Caco-2 (cell line): ENCODE measurements at regions not wholly inside any gene's neighbourhood (a gene's known extent, or its start where the extent isn't known, plus 50 kb on each side); places are given as distances from the start of the nearest gene placed in this dataset.
"Not testable (repeated sequence)": the region's sequence is repeated elsewhere in the genome, so short reads cannot be mapped to it uniquely, and the experiment has no call there.

Experiments
- BruUV-seq: library from RNA; stranded (reverse); fragments of 400-500 nt; replicated peaks from 2 replicates; lab custom pipeline; 2021; lab: Mats Ljungman, UMichigan
- CTCF ChIA-PET: fragments of 300-600 bp; sonication (Branson Sonifier 250); formaldehyde crosslinking; loops from one replicate; lab custom pipeline; 2022; ENCODE audit warnings: antibody characterized with exemption; lab: Charles Lee
- POLR2A ChIA-PET: fragments of 300-600 bp; sonication (Branson Sonifier 250); formaldehyde crosslinking; loops from one replicate; lab custom pipeline; 2022; ENCODE audit warnings: antibody characterized with exemption; lab: Charles Lee
- DNase-seq, 2 experiments: peaks; one replicate each; pipeline versions ENCODE4 v3.0.0 to v3.0.0-alpha.2; 2020 to 2022
- H3K27me3 ChIP-seq: replicated peaks from 2 replicates; pipeline ENCODE4 v1.6.0; 2011; ENCODE audit warnings: low read length; ENCODE audit not compliant: control insufficient read depth, insufficient read depth
- H3K36me3 ChIP-seq: 2 replicates; pipeline ENCODE4 v1.5.1; 2011; ENCODE audit warnings: low read length; ENCODE audit not compliant: control insufficient read depth, insufficient read depth
- H3K4me1 ChIP-seq: fragments of 250-450 bp; sonication (Bioruptor Pico); 2 replicates; pipeline ENCODE4 v1.5.1; 2020; ENCODE audit warnings: mild to moderate bottlenecking
- H3K4me3 ChIP-seq: 2 replicates; pipeline ENCODE4 v1.5.1; 2011; ENCODE audit warnings: low read depth, mild to moderate bottlenecking, control low read depth, low read length
- H3K9me3 ChIP-seq: fragments of 250-450 bp; sonication (Bioruptor Pico); 2 replicates; pipeline ENCODE4 v1.5.1; 2020; ENCODE audit warnings: mild to moderate bottlenecking, moderate library complexity
- H3K27ac Mint-ChIP-seq: one replicate; pipeline ENCODE4 v1.8.0; 2022; ENCODE audit warnings: mixed read lengths; ENCODE audit not compliant: unreplicated experiment
- H3K27me3 Mint-ChIP-seq: one replicate; pipeline ENCODE4 v1.8.0; 2022; ENCODE audit warnings: mixed read lengths; ENCODE audit not compliant: insufficient read depth, unreplicated experiment
- H3K36me3 Mint-ChIP-seq: one replicate; pipeline ENCODE4 v1.8.0; 2022; ENCODE audit warnings: mild to moderate bottlenecking, mixed read lengths; ENCODE audit not compliant: insufficient read depth, unreplicated experiment
- H3K4me1 Mint-ChIP-seq: one replicate; pipeline ENCODE4 v1.8.0; 2022; ENCODE audit warnings: low read depth, mixed read lengths; ENCODE audit not compliant: unreplicated experiment
- H3K4me3 Mint-ChIP-seq: one replicate; pipeline ENCODE4 v1.8.0; 2022; ENCODE audit warnings: mild to moderate bottlenecking, moderate library complexity, mixed read lengths; ENCODE audit not compliant: unreplicated experiment
- H3K9me3 Mint-ChIP-seq: one replicate; pipeline ENCODE4 v1.8.0; 2022; ENCODE audit warnings: mixed read lengths; ENCODE audit not compliant: unreplicated experiment
- intact Hi-C: fragments of 100-400 bp; cut with micrococcal nuclease; formaldehyde crosslinking; loops from one replicate; pipeline ENCODE4 v1.10.0; 2022; ENCODE audit not compliant: unreplicated experiment
- TF ChIP-seq, protein P1 (sequence below), 2 experiments: fragments of 200-600 bp in 1 of 2; IDR thresholded peaks; 1 replicate in 1 of 2; 2 replicates in 1 of 2; pipeline versions ENCODE4 v1.5.1 to v1.8.0; 2011 to 2022; ENCODE audit warnings: antibody characterized with exemption in 1 of 2, control low read depth in 1 of 2, inconsistent platforms in 1 of 2, low read depth in 1 of 2, low read length in 1 of 2, mild to moderate bottlenecking in 1 of 2, moderate library complexity in 1 of 2; ENCODE audit not compliant: insufficient read depth in 1 of 2, severe bottlenecking in 1 of 2, unreplicated experiment in 1 of 2

GRCh38 chr9:21616082-21616778 is 134.1 kb upstream of the IFNE start:
- Mint-ChIP-seq H3K27me3 (no peaks in the 10 kb centered on the region), H3K27ac (no peak overlapping the region), H3K9me3 (no peaks in the 10 kb centered on the region), H3K4me1 (peaks cover 6% of the 10 kb centered on the region), H3K36me3 (no peaks in the 10 kb centered on the region), H3K4me3 (no peak overlapping the region)
- intact Hi-C loops: no loop called here
- H3K36me3 ChIP-seq: no peaks in the 10 kb centered on the region
- no peaks in the 10 kb centered on the region for H3K27me3 ChIP-seq
- BruUV-seq: no TSS peak
- TF ChIP-seq, protein P1, sequence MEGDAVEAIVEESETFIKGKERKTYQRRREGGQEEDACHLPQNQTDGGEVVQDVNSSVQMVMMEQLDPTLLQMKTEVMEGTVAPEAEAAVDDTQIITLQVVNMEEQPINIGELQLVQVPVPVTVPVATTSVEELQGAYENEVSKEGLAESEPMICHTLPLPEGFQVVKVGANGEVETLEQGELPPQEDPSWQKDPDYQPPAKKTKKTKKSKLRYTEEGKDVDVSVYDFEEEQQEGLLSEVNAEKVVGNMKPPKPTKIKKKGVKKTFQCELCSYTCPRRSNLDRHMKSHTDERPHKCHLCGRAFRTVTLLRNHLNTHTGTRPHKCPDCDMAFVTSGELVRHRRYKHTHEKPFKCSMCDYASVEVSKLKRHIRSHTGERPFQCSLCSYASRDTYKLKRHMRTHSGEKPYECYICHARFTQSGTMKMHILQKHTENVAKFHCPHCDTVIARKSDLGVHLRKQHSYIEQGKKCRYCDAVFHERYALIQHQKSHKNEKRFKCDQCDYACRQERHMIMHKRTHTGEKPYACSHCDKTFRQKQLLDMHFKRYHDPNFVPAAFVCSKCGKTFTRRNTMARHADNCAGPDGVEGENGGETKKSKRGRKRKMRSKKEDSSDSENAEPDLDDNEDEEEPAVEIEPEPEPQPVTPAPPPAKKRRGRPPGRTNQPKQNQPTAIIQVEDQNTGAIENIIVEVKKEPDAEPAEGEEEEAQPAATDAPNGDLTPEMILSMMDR (IDR thresholded peaks at IDR 0.05; ENCODE audit: insufficient read depth in 1 of 2, low read depth in 1 of 2, low read length in 1 of 2, severe bottlenecking in 1 of 2, unreplicated experiment in 1 of 2): no peak
- no peak for DNase-seq
- ChIA-PET CTCF (no interaction called here), POLR2A (no interaction called here)
- H3K9me3 ChIP-seq: no peaks in the 10 kb centered on the region
- H3K4me1 ChIP-seq: no peaks in the 10 kb centered on the region
- no peak overlapping the region for H3K4me3 ChIP-seq

- H3K27me3 ChIP-seq: no peaks in the 10 kb centered on the region
- H3K27ac Mint-ChIP-seq: no peak overlapping the region
- no peaks in the 10 kb centered on the region for H3K27me3 Mint-ChIP-seq
- ChIA-PET CTCF (no interaction called here), POLR2A (no interaction called here)
- H3K36me3 ChIP-seq: no peaks in the 10 kb centered on the region
- H3K9me3 Mint-ChIP-seq: no peaks in the 10 kb centered on the region
- H3K4me3 ChIP-seq: no peak overlapping the region
- no peaks in the 10 kb centered on the region for H3K9me3 ChIP-seq
- H3K4me1 ChIP-seq: no peaks in the 10 kb centered on the region
- intact Hi-C loops: no loop called here
- DNase-seq: no peak
- no peak overlapping the region for H3K4me3 Mint-ChIP-seq
- no TSS peak for BruUV-seq
- no peaks in the 10 kb centered on the region for H3K4me1 Mint-ChIP-seq
- no peaks in the 10 kb centered on the region for H3K36me3 Mint-ChIP-seq
- TF ChIP-seq, protein P1 (IDR thresholded peaks at IDR 0.05; ENCODE audit: insufficient read depth in 1 of 2, low read depth in 1 of 2, low read length in 1 of 2, severe bottlenecking in 1 of 2, unreplicated experiment in 1 of 2): no peak
These were observed 142.8 kb upstream of the IFNE start for GRCh38 chr9:21624675-21625644.

DNA sequence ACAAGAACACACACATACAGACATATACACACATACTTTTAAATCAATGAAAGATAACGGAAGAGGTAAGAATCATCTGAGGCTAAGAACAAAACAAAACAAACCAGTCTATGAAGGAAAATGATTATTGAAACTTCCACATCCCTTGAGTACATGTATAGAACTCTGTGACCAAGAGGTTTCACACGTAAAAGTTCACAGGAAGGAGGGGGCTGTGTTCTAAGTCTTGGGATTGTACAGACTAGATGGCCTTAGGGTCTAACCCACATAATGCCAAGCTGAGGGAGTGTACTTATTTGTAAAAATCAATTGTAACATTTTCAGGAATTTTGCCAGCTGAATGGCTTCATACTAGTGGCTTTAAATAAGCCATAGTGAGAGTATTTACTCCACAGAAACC is 144.4 kb upstream of the IFNE start:
- no peak overlapping the region for H3K4me3 ChIP-seq
- no peaks in the 10 kb centered on the region for H3K27me3 Mint-ChIP-seq
- intact Hi-C loops: no loop called here
- no peak for DNase-seq
- ChIA-PET POLR2A (no interaction called here), CTCF (no interaction called here)
- no peak overlapping the region for H3K4me3 Mint-ChIP-seq
- no peaks in the 10 kb centered on the region for H3K4me1 ChIP-seq
- H3K9me3 ChIP-seq: no peaks in the 10 kb centered on the region
- no peaks in the 10 kb centered on the region for H3K27me3 ChIP-seq
- BruUV-seq: no TSS peak
- H3K36me3 ChIP-seq: no peaks in the 10 kb centered on the region
- H3K36me3 Mint-ChIP-seq: no peaks in the 10 kb centered on the region
- TF ChIP-seq, protein P1 (IDR thresholded peaks at IDR 0.05; ENCODE audit: insufficient read depth in 1 of 2, low read depth in 1 of 2, low read length in 1 of 2, severe bottlenecking in 1 of 2, unreplicated experiment in 1 of 2): no peak
- H3K4me1 Mint-ChIP-seq: no peaks in the 10 kb centered on the region
- no peaks in the 10 kb centered on the region for H3K9me3 Mint-ChIP-seq
- no peak overlapping the region for H3K27ac Mint-ChIP-seq

- H3K27me3 ChIP-seq, H3K9me3 Mint-ChIP-seq, POLR2A ChIA-PET, H3K36me3 ChIP-seq, H3K4me3 ChIP-seq, H3K4me1 ChIP-seq, H3K9me3 ChIP-seq, BruUV-seq, intact Hi-C loops, H3K4me3 Mint-ChIP-seq, H3K4me1 Mint-ChIP-seq, DNase-seq, H3K27me3 Mint-ChIP-seq, H3K27ac Mint-ChIP-seq, H3K36me3 Mint-ChIP-seq: not testable (repeated sequence)
- CTCF ChIA-PET: interaction anchor here (0.6 kb wide), 1 partner anchor 179 kb away, joined by 3 read pairs; no protein-coding TSS in a partner anchor
These were observed 146.8 kb upstream of the IFNE start for GRCh38 chr9:21628954-21629353.
